ENCODE measurements at regions not wholly inside any gene's neighbourhood (a gene's known extent, or its start where the extent isn't known, plus 50 kb on each side); places are given as distances from the start of the nearest gene placed in this dataset.

DNA sequence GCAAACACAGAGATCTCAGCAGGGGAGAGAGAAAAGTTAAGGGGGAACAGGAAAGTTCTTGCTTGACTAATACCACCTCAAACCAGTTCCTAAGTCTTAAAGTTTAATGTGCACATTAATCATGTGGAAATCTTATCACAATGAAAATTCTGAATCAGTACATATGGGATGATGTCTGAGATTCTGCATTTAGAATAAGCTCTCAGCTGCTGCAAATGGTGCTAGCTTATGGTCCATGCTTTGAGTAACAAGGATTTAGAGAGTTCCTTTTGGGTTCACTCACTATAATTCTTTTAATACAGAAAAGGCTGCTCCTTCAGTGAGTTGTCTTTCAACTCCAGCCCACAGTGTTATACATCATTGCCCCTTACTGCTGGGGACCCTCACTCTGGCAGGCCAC lies 99.5 kb upstream of the THRB start:
- Histone ChIP-seq H3K18ac (ENCODE audit: extremely low read depth, low read length) (no peak overlapping the region), H4K8ac (ENCODE audit: extremely low read depth, insufficient read depth, low read length) (no peak overlapping the region), H4K91ac (replicated peaks; ENCODE audit: insufficient read length, low read length) (no peak overlapping the region), H2AK5ac (ENCODE audit: low read depth, low read length) (no peak overlapping the region), H3K56ac (replicated peaks; ENCODE audit: insufficient read length, low read depth, low read length) (no peak overlapping the region), H4K5ac (ENCODE audit: insufficient read length, low read depth, low read length) (no peak overlapping the region), H3K4me3 (ENCODE audit: extremely low read depth in 1 of 4, insufficient read depth in 2 of 4, low read depth in 3 of 4, low read length in 4 of 4) (no peak overlapping the region), H2BK12ac (ENCODE audit: low read depth, low read length) (no peak overlapping the region), H3K23me2 (ENCODE audit: low read depth, low read length) (no peaks in the 10 kb centered on the region), H3K27ac (ENCODE audit: low read depth, low read length) (no peak overlapping the region), H3K4me2 (ENCODE audit: insufficient read depth in 1 of 2, low read depth in 2 of 2, low read length in 2 of 2) (no peak overlapping the region), H3K9ac (replicated peaks in 1 of 4; ENCODE audit: extremely low read depth in 1 of 4, low read depth in 3 of 4, low read length in 3 of 4) (no peak overlapping the region), H3K27me3 (replicated peaks in 1 of 4; ENCODE audit: control insufficient read depth in 3 of 4, extremely low read depth in 1 of 4, insufficient read depth in 3 of 4, low read length in 3 of 4) (no peaks in the 10 kb centered on the region), H3K9me3 (ENCODE audit: insufficient read depth in 2 of 2, low read depth in 1 of 2, low read length in 1 of 2) (no peaks in the 10 kb centered on the region), H4K20me1 (replicated peaks in 1 of 2; ENCODE audit: control insufficient read depth in 1 of 2, insufficient read depth in 2 of 2, low read length in 2 of 2) (no peaks in the 10 kb centered on the region), H2BK120ac (replicated peaks; ENCODE audit: low read depth, low read length) (no peak overlapping the region), H3K79me2 (ENCODE audit: control insufficient read depth in 1 of 2, insufficient read depth in 2 of 2, low read length in 2 of 2) (no peaks in the 10 kb centered on the region), H3K4me1 (replicated peaks in 1 of 4; ENCODE audit: control insufficient read depth in 3 of 4, insufficient read depth in 4 of 4, low read length in 3 of 4) (peaks cover 0 to 2% (median 0%) of the 10 kb centered on the region in 4 experiments; a peak in 1 of 7 replicates), H3K36me3 (ENCODE audit: control insufficient read depth in 2 of 4, insufficient read depth in 4 of 4, low read length in 3 of 4) (no peaks in the 10 kb centered on the region), H3K14ac (ENCODE audit: insufficient read length) (no peak overlapping the region), H3K23ac (ENCODE audit: insufficient read length) (no peak overlapping the region), H3K79me1 (ENCODE audit: low read depth, low read length) (no peaks in the 10 kb centered on the region), H2AFZ (ENCODE audit: low read length) (no peak overlapping the region; the same call in 1 of the 2 replicates), H2BK15ac (ENCODE audit: low read length) (no peak overlapping the region), H2BK5ac (ENCODE audit: low read depth, low read length) (no peak overlapping the region), H3K4ac (replicated peaks; ENCODE audit: insufficient read length, low read depth, low read length) (no peak overlapping the region), H2BK20ac (ENCODE audit: low read length) (no peak overlapping the region)
- no peak for FAIRE-seq
- CTCF ChIA-PET (ENCODE audit: partially characterized antibody) = interaction anchor here (1.0 to 1.2 kb wide), 2 partner anchors 11 to 89 kb away, joined by 3 to 4 read pairs; no protein-coding TSS in a partner anchor
- TF ChIP-seq POU5F1 (IDR thresholded peaks at IDR 0.05; ENCODE audit: low read depth, low read length) = no peak
- DNase-seq (ENCODE audit: low read depth in 1 of 2, low spot score in 2 of 2) = no peak
- POLR2A ChIA-PET (ENCODE audit: partially characterized antibody) = no interaction called here

Data from H1 (cell line).